WTC11 (cell line): ENCODE measurements at regions not wholly inside any gene's neighbourhood (a gene's known extent, or its start where the extent isn't known, plus 50 kb on each side); places are given as distances from the start of the nearest gene placed in this dataset.

Experiments
- ATAC-seq: fragments of 200-7000 bp; cut with Tn5 transposase; 2 replicates; pipeline ENCODE4 v1.10.0; 2021; ENCODE audit warnings: mild to moderate bottlenecking, moderate library complexity
- CTCF ChIA-PET: fragments of 300-600 bp; sonication (Branson Sonifier 250); formaldehyde crosslinking; loops from one replicate; lab custom pipeline; 2021; ENCODE audit warnings: antibody characterized with exemption; lab: Charles Lee
- POLR2A ChIA-PET: fragments of 350-600 bp; sonication (Branson Sonifier 250); formaldehyde crosslinking; loops from one replicate; lab custom pipeline; 2021; ENCODE audit warnings: antibody characterized with exemption; lab: Charles Lee
- DNase-seq: peaks from one replicate; pipeline ENCODE4 v3.0.0; 2021; ENCODE audit warnings: low spot score
- H3K27ac Mint-ChIP-seq: 2 replicates; pipeline ENCODE4 v1.8.0; 2021; ENCODE audit warnings: mixed read lengths
- H3K27me3 Mint-ChIP-seq: 2 replicates; pipeline ENCODE4 v1.8.0; 2021; ENCODE audit warnings: low read depth, mild to moderate bottlenecking, moderate library complexity, mixed read lengths
- H3K36me3 Mint-ChIP-seq: 2 replicates; pipeline ENCODE4 v1.8.0; 2021; ENCODE audit warnings: mixed read lengths
- H3K4me1 Mint-ChIP-seq: 2 replicates; pipeline ENCODE4 v1.8.0; 2022; ENCODE audit warnings: mixed read lengths
- H3K4me3 Mint-ChIP-seq: 2 replicates; pipeline ENCODE4 v1.8.0; 2021; ENCODE audit warnings: mild to moderate bottlenecking, moderate library complexity, mixed read lengths
- H3K9me3 Mint-ChIP-seq: 2 replicates; pipeline ENCODE4 v1.8.0; 2021; ENCODE audit warnings: mixed read lengths
- ATF2 ChIP-seq: sonication (generic); formaldehyde crosslinking; IDR thresholded peaks from 2 replicates; pipeline ENCODE4 v1.8.1; 2022; ENCODE audit warnings: low read depth, missing genetic modification reagents, borderline replicate concordance
- ATF3 ChIP-seq: sonication (generic); formaldehyde crosslinking; conservative IDR thresholded peaks from 2 replicates; pipeline ENCODE4 v1.8.1; 2022; ENCODE audit warnings: mild to moderate bottlenecking, missing genetic modification reagents
- CDX4 ChIP-seq: fragments of 250-450 bp; sonication (Bioruptor Pico); IDR thresholded peaks from 2 replicates; pipeline ENCODE4 v1.9.0; 2021; ENCODE audit warnings: moderate library complexity, mild to moderate bottlenecking, inconsistent platforms, borderline replicate concordance
- EMX1 ChIP-seq: fragments of 250-450 bp; sonication (Bioruptor Pico); IDR thresholded peaks from 2 replicates; pipeline ENCODE4 v1.8.0; 2021; ENCODE audit warnings: mild to moderate bottlenecking
- FOXK1 ChIP-seq: sonication (generic); formaldehyde crosslinking; IDR thresholded peaks from 2 replicates; pipeline ENCODE4 v1.8.0; 2022; ENCODE audit warnings: mild to moderate bottlenecking, moderate library complexity, missing genetic modification reagents
- IRF2 ChIP-seq: sonication (generic); formaldehyde crosslinking; IDR thresholded peaks from 2 replicates; pipeline ENCODE4 v1.8.0; 2022; ENCODE audit warnings: low read depth, missing genetic modification reagents, borderline replicate concordance
- JUN ChIP-seq: sonication (generic); formaldehyde crosslinking; IDR thresholded peaks from 2 replicates; pipeline ENCODE4 v1.8.0; 2023; ENCODE audit warnings: mild to moderate bottlenecking, missing genetic modification reagents
- NFE2L1 ChIP-seq: sonication (generic); formaldehyde crosslinking; IDR thresholded peaks from 2 replicates; pipeline ENCODE4 v1.8.1; 2023; ENCODE audit warnings: missing genetic modification reagents
- NFYB ChIP-seq: sonication (generic); formaldehyde crosslinking; conservative IDR thresholded peaks from 2 replicates; pipeline ENCODE4 v1.8.0; 2022; ENCODE audit warnings: low read depth, missing genetic modification reagents
- OVOL2 ChIP-seq: fragments of 250-450 bp; sonication (Bioruptor Pico); IDR thresholded peaks from 2 replicates; pipeline ENCODE4 v1.9.0; 2021; ENCODE audit warnings: mild to moderate bottlenecking, borderline replicate concordance
- PRDM15 ChIP-seq: sonication (generic); formaldehyde crosslinking; IDR thresholded peaks from 2 replicates; pipeline ENCODE4 v1.8.0; 2022; ENCODE audit warnings: missing genetic modification reagents
- ZBTB21 ChIP-seq: sonication (generic); formaldehyde crosslinking; IDR thresholded peaks from 2 replicates; pipeline ENCODE4 v1.8.1; 2023; ENCODE audit warnings: mild to moderate bottlenecking, missing genetic modification reagents, borderline replicate concordance
- ZNF396 ChIP-seq: fragments of 250-450 bp; sonication (Bioruptor Pico); IDR thresholded peaks from 2 replicates; pipeline ENCODE4 v1.8.0; 2021; ENCODE audit warnings: mild to moderate bottlenecking, moderate library complexity, borderline replicate concordance
- ZNF423 ChIP-seq: fragments of 250-450 bp; sonication (Bioruptor Pico); IDR thresholded peaks from 2 replicates; pipeline ENCODE4 v2.1.2; 2022; ENCODE audit warnings: mild to moderate bottlenecking, moderate library complexity
- TF ChIP-seq, protein P1 (sequence below): sonication (generic); formaldehyde crosslinking; IDR thresholded peaks from 2 replicates; pipeline ENCODE4 v1.8.0; 2023; ENCODE audit warnings: missing genetic modification reagents, mild to moderate bottlenecking, borderline replicate concordance
- TF ChIP-seq, protein P2 (sequence below): sonication (generic); formaldehyde crosslinking; IDR thresholded peaks from 2 replicates; pipeline ENCODE4 v1.8.1; 2023; ENCODE audit warnings: mild to moderate bottlenecking, missing genetic modification reagents, moderate library complexity
- TF ChIP-seq, protein P3 (sequence below): sonication (generic); formaldehyde crosslinking; IDR thresholded peaks from 2 replicates; pipeline ENCODE4 v1.8.0; 2022; ENCODE audit warnings: mild to moderate bottlenecking, missing genetic modification reagents

DNA sequence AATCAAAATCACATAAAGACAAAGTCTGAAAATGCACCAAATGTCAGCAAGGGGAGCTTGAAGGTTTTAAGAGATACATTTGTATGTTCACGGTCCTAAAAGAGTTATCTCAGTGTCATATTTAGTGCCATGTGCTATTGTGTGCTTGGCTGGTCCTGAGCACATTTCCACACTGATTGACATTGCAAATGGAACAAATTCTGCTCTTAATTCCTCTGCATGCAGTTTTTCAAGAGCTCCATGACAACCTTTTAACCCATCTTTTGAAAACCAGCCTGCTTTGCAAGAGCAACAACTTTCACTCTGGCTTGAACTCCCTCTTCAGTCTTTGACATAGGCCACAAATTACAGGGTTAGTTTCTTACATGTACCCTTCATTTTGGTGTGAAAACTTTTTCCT lies 175.4 kb upstream of the ACTBL2 start (continued):
- TF ChIP-seq EMX1 (CRISPR knock-in tag), result no peak
- TF ChIP-seq FOXK1 (CRISPR knock-in tag), result no peak
- TF ChIP-seq, protein P1, sequence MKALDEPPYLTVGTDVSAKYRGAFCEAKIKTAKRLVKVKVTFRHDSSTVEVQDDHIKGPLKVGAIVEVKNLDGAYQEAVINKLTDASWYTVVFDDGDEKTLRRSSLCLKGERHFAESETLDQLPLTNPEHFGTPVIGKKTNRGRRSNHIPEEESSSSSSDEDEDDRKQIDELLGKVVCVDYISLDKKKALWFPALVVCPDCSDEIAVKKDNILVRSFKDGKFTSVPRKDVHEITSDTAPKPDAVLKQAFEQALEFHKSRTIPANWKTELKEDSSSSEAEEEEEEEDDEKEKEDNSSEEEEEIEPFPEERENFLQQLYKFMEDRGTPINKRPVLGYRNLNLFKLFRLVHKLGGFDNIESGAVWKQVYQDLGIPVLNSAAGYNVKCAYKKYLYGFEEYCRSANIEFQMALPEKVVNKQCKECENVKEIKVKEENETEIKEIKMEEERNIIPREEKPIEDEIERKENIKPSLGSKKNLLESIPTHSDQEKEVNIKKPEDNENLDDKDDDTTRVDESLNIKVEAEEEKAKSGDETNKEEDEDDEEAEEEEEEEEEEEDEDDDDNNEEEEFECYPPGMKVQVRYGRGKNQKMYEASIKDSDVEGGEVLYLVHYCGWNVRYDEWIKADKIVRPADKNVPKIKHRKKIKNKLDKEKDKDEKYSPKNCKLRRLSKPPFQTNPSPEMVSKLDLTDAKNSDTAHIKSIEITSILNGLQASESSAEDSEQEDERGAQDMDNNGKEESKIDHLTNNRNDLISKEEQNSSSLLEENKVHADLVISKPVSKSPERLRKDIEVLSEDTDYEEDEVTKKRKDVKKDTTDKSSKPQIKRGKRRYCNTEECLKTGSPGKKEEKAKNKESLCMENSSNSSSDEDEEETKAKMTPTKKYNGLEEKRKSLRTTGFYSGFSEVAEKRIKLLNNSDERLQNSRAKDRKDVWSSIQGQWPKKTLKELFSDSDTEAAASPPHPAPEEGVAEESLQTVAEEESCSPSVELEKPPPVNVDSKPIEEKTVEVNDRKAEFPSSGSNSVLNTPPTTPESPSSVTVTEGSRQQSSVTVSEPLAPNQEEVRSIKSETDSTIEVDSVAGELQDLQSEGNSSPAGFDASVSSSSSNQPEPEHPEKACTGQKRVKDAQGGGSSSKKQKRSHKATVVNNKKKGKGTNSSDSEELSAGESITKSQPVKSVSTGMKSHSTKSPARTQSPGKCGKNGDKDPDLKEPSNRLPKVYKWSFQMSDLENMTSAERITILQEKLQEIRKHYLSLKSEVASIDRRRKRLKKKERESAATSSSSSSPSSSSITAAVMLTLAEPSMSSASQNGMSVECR (CRISPR knock-in tag), result no peak
- TF ChIP-seq, protein P2, sequence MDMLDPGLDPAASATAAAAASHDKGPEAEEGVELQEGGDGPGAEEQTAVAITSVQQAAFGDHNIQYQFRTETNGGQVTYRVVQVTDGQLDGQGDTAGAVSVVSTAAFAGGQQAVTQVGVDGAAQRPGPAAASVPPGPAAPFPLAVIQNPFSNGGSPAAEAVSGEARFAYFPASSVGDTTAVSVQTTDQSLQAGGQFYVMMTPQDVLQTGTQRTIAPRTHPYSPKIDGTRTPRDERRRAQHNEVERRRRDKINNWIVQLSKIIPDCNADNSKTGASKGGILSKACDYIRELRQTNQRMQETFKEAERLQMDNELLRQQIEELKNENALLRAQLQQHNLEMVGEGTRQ (CRISPR knock-in tag), result no peak
- TF ChIP-seq ZBTB21 (CRISPR knock-in tag), result no peak
- no peak for TF ChIP-seq ZNF396 (CRISPR knock-in tag)
- no peak for TF ChIP-seq CDX4 (CRISPR knock-in tag)

DNA sequence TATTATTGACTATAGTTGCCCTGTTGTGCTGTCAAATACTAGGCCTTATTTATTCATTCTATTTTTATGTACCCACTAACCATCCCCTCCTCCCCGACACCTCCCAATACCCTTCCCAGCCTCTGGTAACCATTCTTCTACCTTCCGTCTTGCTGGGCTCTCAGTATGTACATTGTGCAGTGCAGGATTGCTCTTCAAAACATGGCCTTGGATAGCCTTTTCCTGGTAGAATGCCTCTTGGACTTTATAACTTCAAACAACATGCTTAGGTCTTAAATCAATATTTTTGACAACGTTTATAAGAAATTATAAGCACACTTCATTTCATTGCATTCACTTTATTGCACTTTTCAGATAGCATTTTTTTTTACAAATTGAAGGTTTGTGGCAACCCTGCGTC lies 172.6 kb upstream of the ACTBL2 start:
- H3K4me3 Mint-ChIP-seq, result no peak overlapping the region
- peaks cover 17% of the 10 kb centered on the region for H3K4me1 Mint-ChIP-seq
- ChIA-PET POLR2A (no interaction called here), CTCF (no interaction called here)
- no peak for DNase-seq
- peaks cover 45% of the 10 kb centered on the region for H3K9me3 Mint-ChIP-seq
- TF ChIP-seq PRDM15 (CRISPR knock-in tag) (no peak), JUN (no peak), FOXK1 (CRISPR knock-in tag) (no peak), ATF3 (CRISPR knock-in tag) (no peak), CDX4 (CRISPR knock-in tag) (no peak), OVOL2 (CRISPR knock-in tag) (no peak)
- TF ChIP-seq, all 79 proteins: peak for 0
- no peaks in the 10 kb centered on the region for H3K27me3 Mint-ChIP-seq
- no peak for ATAC-seq
- no peaks in the 10 kb centered on the region for H3K36me3 Mint-ChIP-seq
- H3K27ac Mint-ChIP-seq, result no peak overlapping the region

- Mint-ChIP-seq H3K27me3 (no peaks in the 10 kb centered on the region), H3K27ac (no peak overlapping the region), H3K4me3 (no peak overlapping the region), H3K36me3 (0 out of 2 replicates have a peak, but pooled peaks cover 3% of the 10 kb centered on the region), H3K4me1 (peaks cover 19% of the 10 kb centered on the region), H3K9me3 (peaks cover 36% of the 10 kb centered on the region)
- POLR2A ChIA-PET, result no interaction called here
- CTCF ChIA-PET, result no interaction called here
- ATAC-seq, result no peak
- DNase-seq, result no peak
- TF ChIP-seq NFYB (no peak), ATF3 (CRISPR knock-in tag) (no peak), ATF2 (CRISPR knock-in tag) (no peak), ZNF423 (CRISPR knock-in tag) (no peak), IRF2 (no peak), NFE2L1 (CRISPR knock-in tag) (no peak)
- TF ChIP-seq, protein P3, sequence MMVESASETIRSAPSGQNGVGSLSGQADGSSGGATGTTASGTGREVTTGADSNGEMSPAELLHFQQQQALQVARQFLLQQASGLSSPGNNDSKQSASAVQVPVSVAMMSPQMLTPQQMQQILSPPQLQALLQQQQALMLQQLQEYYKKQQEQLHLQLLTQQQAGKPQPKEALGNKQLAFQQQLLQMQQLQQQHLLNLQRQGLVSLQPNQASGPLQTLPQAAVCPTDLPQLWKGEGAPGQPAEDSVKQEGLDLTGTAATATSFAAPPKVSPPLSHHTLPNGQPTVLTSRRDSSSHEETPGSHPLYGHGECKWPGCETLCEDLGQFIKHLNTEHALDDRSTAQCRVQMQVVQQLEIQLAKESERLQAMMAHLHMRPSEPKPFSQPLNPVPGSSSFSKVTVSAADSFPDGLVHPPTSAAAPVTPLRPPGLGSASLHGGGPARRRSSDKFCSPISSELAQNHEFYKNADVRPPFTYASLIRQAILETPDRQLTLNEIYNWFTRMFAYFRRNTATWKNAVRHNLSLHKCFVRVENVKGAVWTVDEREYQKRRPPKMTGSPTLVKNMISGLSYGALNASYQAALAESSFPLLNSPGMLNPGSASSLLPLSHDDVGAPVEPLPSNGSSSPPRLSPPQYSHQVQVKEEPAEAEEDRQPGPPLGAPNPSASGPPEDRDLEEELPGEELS (CRISPR knock-in tag), result no peak
These were observed 171.2 kb upstream of the ACTBL2 start for GRCh38 chr5:57653636-57654290.
